HG03108 (cell line): ENCODE measurements at regions not wholly inside any gene's neighbourhood (a gene's known extent, or its start where the extent isn't known, plus 50 kb on each side); places are given as distances from the start of the nearest gene placed in this dataset.
"Not testable (repeated sequence)": the region's sequence is repeated elsewhere in the genome, so short reads cannot be mapped to it uniquely, and the experiment has no call there.

Source experiments
- ATAC-seq: cut with Tn5 transposase; IDR thresholded peaks from one replicate; pipeline ENCODE4 v1.9.1; 2021; ENCODE audit warnings: moderate library complexity; ENCODE audit not compliant: unreplicated experiment

DNA sequence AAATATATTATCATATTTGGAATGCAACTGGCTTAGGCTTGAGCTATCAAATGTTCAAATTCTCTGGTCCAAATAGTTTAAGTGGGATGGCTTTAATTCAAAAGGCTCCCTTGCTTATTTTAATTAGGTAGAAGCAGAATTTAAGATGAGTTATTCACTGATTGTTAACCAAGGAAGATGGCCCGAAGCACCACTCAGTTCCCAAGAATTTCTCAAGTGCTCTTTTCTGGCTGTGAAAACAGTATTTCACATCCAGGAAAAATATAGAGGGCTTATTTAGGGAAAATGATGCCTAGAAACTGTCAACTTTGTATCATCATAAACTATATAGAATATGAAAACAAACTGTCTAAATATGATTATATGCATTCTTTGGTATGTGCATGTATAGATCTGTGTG, 246.5 kb upstream of the SFRP2 start:
- no peak for ATAC-seq

DNA sequence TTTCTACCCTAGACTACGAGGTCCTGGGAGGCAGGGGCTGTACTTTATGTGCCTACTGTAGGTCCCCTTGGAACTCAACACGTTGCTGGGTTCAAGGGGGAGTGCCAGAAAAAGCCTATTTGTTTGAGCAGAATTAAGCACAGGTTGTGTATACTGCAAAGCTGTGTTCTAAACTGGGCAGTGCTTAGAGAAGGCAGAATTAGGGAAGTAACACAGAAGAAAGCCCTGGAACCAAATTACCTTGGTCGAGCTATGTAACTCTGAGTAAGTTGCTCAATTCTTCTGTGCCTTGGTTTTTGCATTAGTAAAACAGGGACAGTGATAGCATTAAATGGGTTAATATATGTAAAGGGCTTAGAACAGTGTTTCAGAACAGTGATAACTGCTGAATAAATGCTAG, 245.0 kb upstream of the SFRP2 start:
- ATAC-seq: no peak

DNA sequence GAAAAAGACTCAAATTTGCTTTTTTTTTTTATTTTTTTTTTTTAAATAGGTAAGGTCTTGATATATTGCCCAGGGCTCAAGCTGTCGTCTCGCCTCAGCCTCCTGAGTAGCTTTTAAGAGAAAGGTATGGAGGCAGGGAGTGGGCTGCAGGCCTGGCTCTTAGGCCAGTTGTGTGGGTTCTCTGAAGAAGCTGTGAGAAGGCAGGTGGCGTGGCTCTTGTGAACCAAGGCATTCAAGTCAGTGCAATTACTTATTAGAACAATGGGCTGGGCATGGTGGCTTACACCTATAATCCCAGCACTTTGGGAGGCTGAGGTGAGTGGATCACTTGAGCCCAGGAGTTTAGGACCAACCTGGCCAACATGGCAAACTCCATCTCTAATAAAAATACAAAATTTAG, 244.0 kb upstream of the SFRP2 start:
- ATAC-seq: no peak

DNA sequence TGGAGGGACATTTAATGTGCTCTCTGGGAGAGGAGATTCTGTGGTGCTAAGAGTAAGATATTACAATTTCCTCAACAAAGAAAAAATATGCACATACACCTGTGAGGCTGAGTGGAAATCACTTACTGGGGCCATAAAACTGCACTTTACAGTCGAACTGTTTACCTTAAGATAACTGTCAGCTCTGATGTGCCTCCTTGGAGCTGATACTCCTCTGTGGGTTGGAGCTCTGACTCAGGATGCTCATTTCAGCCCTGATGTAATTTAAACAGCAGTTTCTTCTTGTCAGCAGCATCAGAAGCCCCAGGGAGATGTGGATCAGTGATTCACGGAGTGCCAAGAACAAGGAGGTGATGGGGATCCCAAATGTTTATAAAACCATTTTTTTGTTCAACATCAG, 241.9 kb upstream of the SFRP2 start:
- no peak for ATAC-seq

DNA sequence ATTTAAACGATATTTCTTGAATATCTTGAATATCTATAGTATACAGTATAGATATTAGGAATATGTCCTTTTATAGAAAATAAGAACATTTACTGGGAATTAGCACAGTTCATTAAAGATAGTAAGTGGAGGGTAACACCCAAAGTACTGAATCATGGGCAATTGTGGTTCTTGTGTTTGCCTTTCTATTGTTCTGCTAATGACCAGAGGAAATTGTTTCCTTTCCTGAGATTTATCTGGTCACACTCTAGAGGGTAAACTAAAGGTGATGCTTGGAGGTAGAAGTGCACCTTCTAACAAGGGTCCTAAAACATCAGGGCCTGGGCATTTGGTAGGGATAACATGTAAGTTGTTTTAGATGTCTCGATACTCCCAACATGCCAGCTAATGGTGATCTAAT, 241.3 kb upstream of the SFRP2 start:
- ATAC-seq: no peak

DNA sequence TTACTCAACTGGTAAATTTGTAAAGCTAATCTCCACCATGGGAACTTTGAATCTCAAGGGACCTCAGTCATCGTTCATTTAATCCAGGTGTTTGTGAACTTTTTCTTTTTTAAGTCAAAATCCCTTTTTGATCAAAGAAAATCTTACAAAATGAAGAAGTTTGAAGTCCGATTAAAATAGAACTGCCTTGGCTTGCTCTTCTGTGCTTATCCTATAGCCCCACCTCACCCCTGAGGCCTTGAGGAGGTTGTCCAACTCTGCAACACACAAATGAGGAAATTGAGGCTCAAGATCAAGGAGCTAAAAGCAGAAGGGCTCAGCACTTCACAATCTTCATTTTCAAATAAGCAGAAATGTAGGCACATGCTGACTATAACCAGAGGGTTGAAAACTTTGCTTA, 240.3 kb upstream of the SFRP2 start:
- no peak for ATAC-seq

DNA sequence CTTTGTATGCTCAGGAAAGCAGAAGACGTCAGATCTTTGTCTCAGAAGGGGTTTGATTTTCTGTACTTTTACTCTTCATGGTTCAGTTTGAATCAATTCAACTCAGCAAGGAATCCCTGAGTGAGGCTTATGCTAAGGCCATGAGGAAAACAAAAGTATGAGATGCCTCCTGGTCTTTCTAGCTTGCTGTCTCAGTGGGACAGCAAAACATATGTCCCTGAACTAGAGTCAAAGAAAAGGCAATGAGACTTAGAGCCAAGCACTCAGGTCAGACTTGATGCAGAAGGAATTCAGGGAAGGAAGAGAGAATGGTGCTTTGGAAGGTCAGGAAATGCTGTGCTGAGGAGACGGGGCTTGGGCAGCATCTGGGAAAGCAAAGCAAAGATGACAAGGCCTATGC, 236.2 kb upstream of the SFRP2 start:
- no peak for ATAC-seq

DNA sequence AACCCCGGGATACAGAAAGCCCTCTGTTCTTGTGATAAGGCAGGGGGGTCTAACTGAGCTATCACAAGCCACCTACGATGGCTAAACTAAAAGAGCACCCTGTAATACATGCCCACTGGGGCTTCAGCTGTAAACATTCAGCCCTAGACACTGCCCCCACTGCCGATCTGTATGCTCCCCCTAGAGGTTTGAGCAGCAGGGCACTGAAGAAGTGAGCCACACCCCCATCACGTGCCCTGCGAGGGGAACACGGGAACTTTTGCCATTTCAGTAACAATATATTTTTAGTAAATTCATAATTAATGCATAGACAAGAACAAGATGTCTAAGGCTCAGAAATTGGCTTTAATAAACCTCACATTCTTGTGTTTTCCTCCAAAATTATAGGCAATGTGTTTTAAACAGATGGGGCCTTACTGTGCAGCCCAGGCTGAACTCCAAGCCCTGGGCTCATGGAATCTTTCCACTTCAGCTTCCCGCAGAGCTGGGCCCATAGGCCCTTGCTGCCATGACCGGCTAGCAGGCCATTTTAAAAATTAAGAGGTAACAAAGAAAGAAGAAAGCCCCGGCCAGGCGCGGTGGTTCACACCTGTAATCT, 235.3 kb upstream of the SFRP2 start:
- no peak for ATAC-seq

DNA sequence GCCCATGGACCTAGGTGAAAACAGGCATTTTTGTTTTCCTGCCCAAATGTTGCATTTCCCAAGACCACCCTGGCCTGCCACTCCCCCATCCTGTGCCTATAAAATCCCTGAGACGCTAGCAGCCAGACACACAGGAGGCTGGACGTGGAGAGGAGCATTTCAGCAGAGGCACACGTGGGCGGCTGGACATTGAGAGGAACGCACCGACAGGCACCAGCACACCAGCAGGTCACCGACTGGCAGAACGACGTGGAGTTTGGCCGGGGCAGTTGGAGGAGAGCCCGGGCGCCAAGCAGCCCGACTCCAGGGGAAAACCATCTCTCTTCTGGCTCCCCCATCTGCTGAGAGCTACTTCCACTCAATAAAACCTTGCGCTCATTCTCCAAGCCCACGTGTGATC, 234.8 kb upstream of the SFRP2 start:
- not testable (repeated sequence) for ATAC-seq

DNA sequence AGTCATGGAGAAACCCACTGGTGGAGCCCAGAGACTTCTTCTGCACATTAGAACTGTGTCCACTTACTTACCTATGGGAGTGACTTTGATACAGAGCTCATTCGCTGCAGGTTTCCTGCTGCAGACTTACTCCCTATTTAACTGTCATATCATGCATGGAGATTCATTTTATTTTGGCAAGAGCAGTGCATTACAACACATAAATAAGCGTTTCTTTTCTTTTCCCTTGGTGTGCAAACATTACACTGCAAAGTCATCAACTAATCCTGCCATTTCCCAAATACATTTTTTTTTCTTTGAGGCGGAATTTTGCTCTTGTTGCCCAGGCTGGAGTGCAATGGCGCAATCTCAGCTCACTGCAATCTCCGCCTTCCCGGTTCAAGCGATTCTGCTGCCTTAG, 230.9 kb upstream of the SFRP2 start:
- ATAC-seq: no peak

DNA sequence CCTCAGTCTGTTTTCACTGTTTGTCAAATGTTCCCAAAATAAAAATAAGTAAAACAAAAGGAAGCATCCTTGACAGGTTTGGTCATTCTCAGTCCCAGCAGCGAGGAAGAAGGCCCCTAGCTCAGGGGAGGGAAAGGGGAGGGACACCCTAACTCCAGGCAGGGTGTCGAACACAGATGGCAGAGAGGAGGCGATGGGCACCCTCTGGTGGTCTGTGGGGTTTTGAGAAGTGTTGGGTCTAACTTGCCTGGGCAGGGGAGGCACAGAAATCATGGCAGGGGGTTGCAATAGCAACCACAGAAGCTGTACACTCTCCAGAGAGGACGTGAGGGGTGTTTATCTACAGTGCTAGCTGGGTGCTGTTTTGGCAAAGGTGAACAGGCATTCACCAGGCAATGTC, 229.8 kb upstream of the SFRP2 start:
- ATAC-seq: no peak

DNA sequence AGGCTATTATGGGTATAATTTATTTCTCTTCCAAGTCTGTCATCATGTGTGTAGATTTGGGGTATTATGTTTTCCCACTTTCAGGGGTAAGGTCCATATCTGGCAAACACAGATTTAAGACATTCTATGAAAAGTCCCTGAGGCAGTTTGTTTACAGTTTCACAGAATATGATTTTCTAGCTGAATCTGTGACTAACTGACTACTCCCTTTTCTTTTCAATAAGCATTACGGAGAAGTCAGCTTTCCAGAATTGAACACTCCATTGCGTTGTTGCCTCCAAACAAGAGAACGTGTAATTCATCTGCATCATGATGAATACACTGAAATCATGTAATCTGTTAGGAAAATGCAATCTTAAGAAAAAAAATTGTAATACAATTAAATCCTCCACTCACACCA, 226.7 kb upstream of the SFRP2 start:
- no peak for ATAC-seq

DNA sequence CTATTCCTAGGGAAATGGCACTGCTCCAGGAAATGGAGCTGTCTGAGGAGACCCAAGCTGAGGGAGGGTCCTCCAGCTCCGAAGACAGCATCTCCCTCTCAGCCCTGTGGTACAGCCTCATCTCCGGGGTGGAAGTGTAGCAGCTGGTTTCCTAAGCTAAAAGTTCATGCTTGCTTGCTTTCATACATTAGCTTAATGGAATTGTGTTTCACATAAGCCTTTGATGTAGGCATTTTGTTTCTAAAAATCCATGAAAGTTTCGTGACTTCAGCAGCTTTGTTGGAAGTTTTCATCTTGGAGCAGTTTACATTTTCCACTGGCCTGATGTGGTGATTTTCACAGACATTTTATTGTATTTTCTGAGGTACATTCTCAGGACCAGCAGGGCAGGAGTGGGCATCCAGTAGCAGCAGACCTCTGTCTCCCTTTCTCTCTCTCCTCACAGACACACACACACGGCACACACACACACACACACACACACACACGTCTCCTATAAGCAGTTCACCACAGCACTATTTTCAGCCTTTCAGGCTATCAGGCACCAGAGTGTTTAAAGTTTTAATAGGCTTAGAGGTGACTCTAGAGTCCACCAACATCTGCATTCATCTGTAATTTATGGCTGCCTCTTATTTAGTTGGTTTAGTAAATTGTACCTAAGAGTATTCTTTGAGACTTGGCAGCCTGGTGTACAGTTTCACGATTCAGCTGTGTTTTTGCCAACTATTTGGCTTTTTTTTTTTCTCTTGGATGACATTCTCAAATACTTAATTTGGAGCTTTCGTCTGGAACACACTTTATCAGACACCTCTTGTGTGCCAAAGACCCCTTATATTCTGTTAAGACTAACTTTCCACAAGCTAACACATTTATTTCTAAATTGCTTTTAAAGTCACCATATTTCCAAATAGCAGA, 225.8 kb upstream of the SFRP2 start:
- no peak for ATAC-seq

DNA sequence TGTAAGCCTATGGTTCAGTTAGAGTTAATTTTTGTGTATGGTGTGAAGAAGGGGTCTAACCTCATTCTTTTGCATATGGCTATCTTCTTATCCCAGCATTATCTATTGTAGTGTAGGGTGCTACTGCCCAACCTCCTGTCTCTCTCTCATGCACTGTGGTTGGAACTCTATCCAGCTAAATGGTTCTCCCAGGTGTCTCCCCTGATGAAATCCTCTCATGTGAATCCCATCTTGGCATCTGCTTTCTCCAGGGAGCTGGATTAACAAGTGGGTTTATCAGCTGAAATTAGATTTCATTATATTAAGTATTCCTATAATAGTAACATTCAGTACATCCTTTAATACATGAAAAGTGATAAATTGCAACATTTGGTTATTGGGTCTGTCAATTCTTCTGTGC, 224.7 kb upstream of the SFRP2 start:
- ATAC-seq: no peak

DNA sequence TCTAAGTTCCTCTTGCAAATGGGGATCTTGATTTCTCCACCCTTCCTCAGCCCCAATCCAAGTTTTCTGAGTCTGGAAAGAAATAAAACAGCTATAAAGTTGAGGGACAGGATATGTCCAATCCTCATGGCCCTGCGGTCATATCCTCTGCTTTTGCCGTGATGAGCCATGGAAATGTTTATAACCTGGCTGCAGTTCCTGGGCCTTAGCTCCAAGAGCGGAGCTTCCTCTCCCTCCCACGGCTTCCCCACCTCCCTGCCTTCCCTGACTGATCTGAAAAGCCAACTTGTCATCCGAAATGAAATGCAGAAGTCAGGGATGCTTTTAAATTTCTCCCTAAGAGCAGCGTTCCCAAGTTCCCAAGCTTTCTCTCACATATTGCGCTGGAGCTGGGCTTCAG, 221.5 kb upstream of the SFRP2 start:
- no peak for ATAC-seq

DNA sequence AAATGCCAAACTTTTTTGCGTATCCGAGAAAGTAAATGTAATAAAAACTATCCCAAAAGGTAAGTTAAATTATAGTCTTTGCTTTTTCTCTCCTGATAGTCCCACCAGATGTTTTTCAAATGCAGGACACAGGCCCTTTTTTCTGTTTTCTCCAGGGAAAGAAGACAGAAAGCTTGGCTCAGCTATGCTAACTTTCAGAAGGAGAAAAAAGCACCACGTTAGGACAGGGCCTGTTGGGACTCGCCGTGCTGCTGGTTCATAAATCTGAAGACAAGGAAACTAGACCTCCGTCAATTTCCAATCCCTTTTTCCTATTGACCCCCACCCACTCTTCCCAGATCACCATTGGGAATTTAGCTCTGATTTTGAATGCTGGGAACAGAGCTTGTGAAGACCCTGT, 220.9 kb upstream of the SFRP2 start:
- ATAC-seq: no peak

DNA sequence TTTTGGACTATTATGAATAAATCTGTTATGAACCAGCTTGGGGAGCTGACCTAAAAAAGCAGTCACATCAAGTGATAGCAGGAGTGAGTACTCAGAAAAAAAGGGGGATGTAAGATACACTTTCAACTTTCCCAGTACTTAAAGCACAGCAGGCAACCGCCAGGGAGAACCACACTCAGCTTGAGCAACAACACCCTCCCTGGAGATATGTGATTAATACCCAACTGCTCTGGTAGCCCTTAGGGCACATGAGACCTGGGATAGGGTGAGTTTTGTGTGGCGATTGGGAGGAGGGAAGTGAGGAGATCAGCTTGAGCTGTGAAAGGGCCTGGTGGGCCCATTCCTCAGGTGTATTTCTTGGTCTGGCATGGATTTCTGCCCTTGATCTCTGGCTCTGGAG, 220.3 kb upstream of the SFRP2 start:
- no peak for ATAC-seq

DNA sequence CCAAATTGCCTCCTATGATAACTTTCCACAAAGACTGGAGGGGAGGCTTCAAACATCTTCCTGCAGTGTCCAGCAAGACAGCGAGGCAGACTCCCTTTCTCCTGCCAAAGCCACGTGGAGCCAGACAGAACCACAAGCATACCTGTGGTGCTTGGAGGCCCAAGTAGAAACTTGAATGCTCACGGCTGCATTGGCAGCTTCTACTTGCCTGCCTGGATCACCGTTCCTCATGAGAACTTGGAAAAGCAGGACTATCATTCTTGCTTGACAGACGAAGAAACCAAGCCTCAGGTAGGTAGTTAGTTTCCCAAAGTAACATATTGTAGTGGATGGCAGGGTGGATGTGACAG, 216.3 kb upstream of the SFRP2 start:
- no peak for ATAC-seq

DNA sequence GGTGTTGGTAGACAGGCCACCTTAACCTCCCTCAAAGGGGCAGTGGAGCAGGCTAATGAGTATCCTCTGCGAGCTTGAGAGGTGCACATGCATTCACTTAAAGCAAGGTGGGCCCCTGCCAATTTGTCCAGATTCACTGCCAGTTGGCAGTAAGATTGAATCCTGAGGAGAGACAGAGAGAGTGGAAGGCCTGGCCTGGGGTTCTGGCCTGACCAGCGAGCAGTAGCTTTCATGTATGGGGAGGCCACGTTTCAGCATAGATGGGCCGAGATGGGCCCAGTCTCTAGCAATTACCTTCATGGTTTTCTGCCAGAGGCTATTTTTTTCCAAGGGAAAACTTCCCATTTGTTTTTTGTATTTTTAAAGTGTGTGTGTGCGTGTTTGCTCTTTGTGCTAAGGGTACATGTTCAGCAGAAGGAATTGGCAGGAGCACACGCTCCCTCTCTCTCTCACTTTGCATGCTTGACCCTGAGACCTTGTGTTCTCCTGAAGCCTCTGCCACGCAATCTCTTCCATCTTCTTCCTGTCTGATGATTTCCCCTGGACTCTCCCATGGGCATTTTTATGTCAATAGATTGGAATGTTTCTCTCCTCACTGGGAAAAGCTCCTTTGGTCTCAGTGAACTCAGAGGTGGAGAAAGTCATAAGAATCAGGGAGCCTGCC, 215.8 kb upstream of the SFRP2 start:
- no peak for ATAC-seq

DNA sequence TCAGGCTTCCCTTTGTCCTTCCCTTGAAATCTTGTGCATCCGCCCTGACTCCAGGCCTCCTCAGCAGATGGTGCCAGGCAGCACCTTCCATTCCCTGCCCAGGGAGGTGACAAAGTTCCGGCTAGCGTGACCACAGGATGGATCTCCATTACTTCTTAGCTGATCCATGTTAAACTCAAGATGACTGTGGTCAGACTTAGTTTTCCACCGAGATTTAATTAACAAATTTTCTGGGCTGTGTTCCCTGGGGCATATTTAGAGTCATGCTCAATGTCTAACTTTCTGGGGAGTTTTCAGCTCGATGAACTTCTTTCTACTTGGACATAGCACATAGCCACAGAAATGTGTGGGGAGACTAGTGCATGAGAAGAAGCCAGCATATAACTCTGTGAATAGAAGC, 215.1 kb upstream of the SFRP2 start:
- no peak for ATAC-seq

DNA sequence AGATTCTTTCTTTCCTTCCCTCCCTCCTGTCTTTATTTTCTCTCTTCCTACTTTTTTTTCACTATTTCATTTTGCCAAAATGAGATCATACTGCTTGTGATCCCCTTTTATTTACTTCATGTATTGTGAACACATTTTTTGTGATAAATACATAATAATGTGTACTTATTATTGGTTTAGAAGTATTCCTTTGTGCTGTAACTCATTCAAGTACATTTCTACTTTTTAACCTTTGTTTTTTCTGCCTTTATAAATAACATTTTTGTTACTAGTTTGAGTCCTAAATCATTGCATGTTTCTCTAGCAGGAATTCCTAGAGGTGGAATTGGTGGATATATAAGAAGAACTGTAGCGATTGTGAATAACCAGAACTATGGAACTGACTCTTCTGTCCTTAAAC, 214.5 kb upstream of the SFRP2 start:
- no peak for ATAC-seq

DNA sequence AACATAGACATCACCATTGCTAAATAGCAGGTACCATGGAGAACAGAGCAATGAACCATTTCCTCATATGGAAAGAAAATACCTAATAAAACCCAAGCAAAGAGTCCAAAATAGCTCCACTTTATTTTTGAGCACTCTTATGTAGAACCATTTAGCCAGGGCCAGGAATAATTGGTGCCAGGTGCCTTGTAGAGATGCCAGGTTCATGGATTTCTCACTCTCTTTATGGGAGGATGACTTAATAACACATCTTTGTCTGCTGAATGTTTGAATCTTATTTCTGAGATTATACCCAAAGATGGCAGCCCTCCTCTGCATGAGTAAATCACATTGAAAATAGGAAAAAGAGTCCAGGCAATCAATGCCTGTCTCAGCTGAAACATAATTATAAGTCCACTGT, 212.3 kb upstream of the SFRP2 start:
- no peak for ATAC-seq
